ENCODE measurements at regions not wholly inside any gene's neighbourhood (a gene's known extent, or its start where the extent isn't known, plus 50 kb on each side); places are given as distances from the start of the nearest gene placed in this dataset.

GRCh38 chr11:70501933-70502540 is 103.7 kb downstream of the CTTN start:
- TF ChIP-seq ZNF121 (CRISPR knock-in tag; IDR thresholded peaks at IDR 0.05) (no peak), RFX5 (IDR thresholded peaks at IDR 0.05; ENCODE audit: low read depth, low read length) (no peak)
